Stimulated activated CD4-positive, alpha-beta T cell treated with anti-CD3 and anti-CD28 coated beads, Interleukin-1b, Interleukin-23, amount 100 ng/mL, for 1 hour (primary cell): ENCODE measurements at regions not wholly inside any gene's neighbourhood (a gene's known extent, or its start where the extent isn't known, plus 50 kb on each side); places are given as distances from the start of the nearest gene placed in this dataset.

Experiments
- DNase-seq, 2 donors: peaks; one replicate each; pipeline ENCODE4 v3.0.0-alpha.2; 2020; ENCODE audit warnings: low read depth in 2 of 2

DNA sequence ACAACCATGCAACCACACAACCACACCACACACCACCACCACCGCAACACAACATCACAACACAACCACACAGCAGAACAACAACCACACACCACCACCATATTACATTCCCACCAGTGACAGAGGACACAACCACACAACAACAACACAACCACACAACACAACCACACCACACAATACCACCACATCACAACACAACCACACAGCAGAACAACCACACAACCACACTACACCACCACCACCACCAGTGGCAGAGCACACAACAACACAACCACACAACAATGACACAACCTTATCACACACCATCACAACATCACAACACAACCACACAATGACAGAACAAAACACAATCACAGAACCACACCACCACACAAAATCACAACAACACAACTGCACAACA is 313.0 kb upstream of the MYT1L start:
- DNase-seq: no peak

DNA sequence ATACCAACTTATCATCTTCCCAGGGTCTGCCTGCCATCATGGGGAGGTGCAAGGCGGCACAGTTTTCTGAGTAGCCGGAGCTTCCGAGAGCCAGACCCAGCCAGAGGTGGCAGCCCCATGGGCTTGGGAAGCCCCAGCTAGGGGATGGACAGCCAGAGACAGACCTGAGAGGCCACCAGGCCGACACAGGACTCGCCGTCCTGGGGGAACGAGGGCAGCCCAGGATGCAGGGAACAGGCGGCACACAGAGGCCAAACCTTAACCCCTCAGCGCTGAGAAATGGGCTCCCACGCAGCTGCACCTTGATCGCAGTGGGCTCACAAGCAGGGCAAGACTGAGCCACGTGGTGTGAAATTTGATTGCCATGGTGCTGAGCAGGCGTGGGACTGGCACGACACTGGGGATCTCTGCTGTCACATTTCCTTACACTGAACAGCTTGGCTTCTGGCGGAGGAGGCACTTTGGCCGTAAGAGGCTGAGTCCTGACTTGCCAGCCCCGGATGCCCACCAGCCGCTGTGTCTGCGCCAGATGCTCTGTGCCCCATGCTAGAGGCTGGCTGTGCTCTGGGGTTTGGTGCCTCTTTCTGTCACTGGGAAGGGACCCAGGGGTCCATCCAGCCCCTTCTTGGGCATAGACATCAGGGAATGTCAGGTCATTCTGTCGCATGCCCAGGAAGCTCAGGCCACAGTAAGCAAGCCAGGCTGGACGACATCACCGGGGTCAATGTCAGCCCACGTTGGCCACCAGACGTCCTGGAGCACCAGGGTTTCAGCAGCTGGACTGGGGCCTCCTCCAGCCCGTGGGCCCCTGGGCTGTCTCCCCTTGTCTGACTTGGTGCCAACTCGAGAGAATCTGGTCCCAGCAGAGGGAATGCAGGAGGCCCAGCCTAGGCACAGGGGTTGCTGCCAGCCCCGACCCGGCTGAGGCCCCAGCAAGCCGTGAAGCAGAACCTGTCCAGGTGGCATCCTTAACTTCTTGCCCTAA is 312.1 kb upstream of the MYT1L start:
- no peak for DNase-seq

DNA sequence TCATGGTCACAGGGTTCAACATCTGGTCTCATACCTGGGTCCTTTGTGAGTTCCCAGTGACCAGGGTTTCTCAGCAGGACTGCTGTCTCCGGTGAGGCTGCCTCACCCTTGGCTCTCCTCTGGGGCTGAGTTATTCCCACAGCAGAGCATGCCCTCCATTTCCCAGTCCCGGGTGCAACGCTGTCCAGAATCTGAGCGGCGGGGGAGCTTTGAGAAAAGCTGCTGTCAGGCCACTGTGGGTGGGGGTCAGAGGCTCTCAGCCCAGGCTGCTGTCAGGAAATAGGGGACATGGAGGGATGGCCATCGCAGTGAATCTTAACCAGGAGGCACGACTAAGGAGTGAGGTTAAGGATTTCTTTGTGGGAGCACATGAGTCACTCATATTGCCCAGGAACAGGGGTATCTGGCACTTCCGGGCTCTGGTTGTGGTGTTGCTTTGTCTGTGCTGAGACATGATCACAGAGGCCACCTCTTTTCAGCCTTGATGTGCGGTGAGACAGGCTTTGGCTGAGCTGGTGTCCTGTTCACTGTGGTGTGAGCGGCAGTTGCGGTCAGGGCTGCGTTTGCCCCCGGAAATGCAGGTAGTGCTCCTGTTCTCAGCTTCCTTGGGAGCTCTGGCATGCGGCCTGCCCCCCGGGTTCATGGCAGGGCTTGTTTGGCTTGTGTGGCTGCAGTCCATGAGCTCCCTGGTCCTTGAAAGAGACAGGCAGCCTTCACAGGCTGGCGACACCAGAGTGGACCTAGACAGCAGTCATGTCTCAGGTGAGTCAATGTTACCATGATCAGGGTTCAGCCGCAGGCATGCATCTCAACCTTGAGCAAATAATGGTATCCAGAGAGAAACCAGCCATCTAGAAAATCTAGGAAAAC is 310.7 kb upstream of the MYT1L start:
- DNase-seq: no peak

DNA sequence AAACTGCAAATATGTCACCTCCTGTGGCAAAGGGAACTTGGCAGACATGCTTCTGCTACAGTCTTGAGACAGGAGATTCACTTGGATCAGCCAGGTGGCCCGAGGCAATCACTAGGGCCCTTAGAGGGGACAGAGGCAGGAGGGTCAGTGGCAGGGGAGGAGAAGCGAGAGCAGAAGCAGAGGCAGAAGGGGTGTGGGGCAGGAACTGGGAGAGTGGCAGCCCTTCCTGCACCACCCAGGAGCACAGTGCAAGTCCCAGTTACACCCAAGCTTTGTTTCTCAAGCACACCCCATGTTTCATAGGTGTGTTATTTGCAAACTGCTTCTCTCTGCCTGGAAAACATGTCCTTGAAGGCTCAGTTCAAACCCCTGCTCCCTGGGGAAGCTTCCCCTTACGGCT is 309.7 kb upstream of the MYT1L start:
- no peak for DNase-seq

DNA sequence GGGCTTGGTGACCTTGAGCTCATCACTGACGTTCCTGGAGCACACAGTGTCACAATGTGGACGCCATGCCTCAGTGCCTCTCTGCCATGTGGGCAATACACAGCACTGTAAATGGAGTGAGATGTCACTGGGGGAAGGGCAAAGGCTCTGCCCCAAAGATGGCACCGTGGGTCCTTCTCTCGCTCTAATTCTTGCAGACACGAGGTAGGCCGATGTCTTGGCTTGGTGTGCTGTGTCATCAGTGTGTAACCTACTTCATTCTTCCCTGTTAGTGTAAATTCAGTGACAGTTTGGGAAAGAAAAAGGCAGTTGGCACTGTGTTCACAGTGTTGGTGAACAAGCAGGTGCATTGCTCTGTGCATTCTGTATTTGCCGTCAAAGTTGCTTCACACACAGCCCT is 309.3 kb upstream of the MYT1L start:
- DNase-seq: no peak

DNA sequence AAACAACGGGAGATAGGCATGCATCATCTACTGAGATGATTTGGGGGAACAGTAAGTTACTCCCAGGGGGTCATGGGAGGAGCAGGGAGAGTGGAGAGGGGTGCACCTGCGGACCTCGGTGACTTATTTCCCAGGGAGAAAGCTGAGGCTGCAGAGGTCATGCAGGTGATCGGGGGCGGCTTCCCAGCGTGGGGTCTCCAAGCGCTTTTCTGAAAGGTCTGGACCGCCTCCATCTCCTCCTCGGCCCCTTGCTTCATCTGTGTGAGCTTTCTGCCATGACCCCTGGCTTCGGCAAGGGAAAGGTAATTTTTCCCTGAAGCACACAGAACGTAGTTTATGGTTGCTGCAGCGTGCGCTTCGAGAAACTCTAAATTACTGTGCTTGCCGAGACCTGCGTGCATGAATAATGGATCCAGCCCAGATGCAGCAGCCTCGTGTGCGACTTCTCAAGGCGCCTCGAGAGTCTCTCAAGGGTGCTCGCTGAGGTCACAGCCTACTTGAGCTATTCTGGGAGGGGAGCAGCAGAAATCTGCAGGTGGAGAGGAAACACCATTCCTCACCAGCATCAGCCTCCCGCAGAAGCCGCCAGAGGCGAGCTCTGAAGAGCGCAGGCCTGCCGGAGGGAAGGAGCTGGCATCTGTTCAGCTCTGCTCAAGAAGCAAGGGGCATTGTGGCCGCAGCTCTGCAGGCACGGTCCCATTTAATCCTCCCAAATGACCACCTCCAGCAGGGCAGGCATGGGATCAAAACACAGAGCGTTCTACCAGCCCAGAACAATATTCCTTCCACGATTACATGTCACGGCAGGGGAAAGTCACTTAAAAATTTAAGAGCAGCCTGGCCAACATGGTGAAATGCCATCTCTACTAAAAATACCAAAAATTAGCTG is 308.4 kb upstream of the MYT1L start:
- no peak for DNase-seq

DNA sequence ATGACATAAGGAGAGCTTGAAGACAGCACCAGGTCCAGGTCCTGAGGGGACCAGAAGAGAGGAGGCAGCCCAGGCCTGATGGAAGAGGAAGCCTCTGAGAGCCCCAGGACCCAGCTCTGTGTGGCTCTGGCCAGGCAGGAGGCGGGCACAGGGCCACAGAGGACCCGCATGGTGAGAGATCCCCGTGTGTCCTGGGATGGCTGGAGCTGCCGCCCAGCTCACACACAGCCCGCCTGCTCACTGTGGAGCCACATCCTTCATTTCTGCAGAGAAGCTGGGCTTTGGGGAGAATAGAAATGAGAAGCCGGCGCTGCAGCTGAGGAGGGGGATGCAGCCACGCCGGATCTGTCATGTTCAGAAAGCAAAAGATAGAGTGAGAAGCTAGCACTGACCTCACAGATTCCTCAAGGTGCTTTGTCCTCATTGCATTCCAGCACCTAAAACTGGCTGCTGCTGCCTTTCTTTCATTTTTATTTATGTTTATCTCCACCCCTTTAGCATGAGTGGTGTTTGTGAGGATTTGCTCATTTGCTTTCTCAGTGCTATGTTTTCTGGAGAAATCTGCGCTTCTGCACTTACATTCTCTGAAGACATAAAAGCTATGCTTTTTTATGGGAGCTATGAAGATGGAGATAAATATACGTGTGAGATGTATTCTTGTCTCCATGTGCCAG is 307.6 kb upstream of the MYT1L start:
- DNase-seq: no peak

DNA sequence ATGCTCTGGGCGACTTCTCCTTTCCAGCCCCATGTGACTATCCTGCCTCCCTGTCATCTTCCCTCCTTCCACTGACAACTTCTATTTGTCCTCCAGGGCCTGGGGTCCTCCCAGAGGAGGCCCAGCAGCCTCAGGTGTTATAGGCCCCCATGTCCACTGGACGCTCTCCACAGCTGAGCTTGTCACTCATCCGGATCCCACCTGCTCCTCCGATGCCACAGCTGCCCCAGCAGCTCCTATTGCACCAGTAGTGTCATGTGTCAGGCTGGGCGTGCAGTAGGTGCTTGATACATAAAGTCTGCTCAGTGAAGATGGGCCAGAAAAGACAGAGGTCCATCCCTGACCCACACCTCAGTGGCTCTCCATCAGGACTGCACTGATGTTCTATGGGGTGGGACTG is 305.7 kb upstream of the MYT1L start:
- DNase-seq: no peak

DNA sequence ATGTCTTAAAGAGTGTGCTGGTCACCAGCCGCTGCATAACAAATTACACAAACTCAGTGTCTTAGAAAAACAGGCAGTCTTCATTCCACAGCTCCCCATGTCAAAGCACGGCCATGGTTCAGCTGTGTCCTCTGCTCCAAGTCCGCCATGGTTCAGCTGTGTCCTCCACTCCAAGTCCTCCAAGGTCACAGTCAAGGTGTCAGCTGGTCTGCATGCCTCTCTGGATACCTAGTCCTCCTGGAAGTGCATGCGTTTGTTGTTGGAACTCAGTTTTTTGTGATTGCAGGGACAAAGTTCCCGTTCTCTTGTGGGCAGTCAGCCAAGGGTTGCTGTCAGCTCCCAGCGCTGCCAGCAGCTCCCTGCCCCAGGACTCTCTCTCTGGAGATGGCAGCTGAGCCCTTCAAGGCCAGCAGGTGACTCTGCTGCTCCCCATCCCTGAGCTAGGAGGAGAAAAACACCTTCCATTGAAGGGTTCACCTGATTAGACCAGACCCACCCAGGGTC is 304.0 kb upstream of the MYT1L start:
- no peak for DNase-seq

DNA sequence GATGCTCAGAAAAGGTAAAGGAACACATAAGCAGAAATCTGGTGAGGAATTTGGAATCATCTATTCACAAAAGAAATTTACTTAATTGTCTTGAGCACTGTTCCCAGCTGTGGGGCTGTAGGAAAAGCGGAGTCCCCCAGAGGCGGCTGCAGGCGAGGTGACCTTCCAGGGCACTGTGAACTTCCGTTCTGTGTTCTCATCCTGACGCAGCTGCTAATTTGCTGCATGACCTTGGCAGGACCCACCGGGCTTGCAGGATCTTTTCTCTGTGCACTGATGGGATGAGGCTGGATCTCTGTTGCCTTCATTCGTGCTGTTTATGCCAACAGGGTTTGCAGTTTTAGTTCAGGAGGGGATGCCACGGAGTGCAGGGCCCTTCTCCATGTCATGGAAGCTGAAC is 301.9 kb upstream of the MYT1L start:
- DNase-seq: no peak

DNA sequence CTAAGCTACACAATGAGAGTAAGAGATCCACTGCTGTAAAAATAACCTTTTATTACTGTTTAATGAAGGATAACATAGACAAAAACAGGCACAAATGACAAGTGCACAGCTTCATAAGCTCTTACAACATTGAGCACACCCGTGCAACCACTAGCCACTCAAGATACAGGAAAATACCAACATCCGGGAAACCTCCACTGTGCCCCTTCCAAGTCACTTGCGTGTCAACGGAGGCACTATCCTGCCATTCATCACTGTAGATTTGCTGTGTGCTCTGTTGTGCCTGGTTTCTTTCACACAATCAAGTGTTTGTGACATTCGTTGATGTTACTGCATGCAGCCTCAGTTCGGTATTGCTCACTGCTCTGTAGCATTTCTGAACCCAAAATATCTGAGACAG is 292.9 kb upstream of the MYT1L start:
- no peak for DNase-seq

DNA sequence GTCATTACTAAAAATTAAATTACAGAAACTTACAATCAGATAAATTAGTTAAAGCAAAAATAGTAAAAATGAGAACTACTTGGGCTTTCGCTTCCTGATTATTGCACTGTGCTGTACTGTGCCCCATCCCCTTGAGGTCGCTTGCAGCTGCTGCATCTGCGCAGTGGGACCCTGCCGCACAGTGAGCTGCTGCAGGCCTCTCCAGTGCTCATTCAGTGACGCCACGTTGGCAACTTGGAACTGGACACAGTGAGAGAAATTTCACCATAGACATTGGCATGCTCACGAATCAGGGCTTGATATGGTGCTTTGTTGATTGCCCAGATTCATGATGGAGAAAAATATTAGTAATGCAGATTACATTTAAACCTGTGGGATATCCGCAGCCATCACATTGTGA is 290.8 kb upstream of the MYT1L start:
- DNase-seq: no peak

DNA sequence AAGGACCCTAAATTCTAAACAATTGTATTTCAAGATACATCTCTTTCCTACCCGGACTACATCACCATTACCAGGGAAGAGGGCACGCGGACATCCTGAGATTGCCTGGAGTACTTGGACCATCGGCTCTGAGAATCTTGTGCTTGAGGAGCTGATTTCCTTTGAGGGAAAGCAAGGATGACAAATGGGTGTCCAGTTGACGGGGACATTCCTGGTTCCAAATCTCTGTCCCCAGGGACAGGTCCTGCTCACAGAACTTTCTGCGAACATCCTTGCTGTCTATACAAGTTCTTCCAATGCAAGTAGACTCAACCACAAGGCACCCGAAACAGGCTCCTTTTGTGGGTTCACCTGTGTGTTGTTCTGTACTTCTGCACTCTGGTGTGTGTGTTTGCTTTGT is 289.5 kb upstream of the MYT1L start:
- DNase-seq: no peak

DNA sequence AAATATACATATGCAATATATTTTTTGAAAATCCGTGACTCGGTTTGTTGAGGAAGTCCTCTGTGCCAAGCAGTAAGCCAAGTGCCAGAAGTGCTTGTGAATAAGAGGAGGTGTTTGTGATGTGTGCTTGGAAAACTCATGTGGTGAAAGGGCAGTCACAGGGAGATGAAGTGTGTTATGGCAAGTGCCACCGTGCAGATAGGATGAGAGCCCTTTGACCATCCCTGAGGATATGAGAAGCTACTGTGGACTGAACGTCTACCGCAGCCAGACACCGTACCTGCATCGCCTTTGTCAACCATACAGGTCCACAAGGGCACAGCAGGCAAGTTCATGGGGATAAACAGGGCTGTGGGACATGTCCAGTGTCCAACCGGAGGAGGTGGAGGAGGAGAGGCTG is 288.9 kb upstream of the MYT1L start:
- DNase-seq: no peak

DNA sequence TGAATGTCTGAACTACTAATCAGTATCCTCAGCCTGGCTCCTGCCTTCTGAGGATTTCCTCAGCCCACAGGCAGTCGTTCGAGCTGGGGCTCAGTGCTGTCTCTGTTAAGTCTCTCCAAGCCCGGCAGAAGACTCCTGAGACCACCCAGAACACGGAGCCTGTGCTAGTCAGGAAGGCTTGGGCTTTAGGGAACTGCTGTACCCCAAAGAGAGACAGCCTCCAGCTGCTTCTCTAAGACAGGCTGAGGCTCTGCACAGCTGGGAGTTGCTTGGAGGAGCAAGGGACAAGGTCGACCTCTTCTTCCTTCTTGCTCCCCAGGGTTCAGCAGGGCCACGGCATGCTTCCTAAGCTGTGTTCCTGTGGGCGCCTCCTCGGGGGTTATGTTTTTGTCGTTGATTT is 283.4 kb upstream of the MYT1L start:
- no peak for DNase-seq

DNA sequence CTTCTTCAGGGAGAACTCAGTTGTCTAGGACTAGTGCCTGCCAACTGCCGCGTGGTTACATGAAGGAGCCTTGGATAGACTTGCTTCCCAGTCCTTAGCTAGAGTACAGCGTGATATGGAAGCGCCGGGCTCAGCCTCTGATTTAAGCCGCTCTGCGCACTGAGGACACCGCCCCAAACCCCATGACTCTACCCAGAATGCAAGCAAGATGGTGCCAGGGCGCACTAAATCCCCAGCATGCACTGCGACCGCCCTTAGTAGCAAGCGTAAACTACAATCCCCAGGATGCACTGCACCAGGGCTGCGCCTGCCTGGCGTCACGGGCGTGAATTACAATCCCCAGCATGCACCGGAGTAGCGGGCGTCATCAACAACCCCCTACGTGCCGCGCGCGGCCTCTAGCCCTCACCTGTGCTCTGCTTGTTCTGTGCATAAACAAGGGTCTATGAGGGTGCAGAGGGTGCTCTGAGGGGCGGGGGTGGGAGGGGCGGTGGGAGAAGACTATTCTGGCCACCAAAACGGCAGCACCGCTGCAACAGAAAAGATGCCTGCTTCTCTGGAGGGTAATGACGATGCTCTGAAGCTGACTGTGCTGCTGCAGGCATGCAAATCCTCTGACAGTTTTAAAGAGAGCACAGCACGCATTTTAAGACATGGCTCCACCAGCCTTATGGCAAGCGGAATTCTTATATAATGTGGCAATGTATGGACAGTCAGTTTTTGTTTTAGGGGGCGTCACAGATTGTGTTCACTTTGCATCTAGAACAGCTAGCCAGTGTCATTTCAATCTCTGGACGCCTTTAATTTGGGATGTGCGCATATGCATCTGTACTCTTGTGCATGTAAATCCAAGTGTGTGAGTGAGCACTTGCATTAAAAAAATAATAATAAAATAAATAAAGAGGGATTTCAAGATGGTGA is 282.5 kb upstream of the MYT1L start:
- peak; percentile 44 to 68 for DNase-seq

DNA sequence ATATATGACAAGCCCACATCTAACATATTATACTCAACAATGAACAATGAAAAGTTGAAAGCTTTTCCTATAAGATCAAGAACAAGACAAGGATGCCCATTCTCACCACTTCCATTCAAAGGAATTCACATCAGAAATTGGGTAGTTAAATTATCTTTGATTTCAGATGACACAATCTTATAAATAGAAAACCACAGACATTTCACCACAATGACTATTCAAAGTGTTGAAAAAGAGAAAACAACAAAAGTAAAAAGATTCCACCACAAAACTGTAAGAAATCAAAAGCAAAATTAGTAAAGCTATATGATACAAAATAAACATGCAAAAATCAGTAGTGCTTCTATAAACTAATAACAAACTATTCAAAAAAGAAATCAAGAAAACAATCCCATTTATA is 279.7 kb upstream of the MYT1L start:
- DNase-seq: no peak

DNA sequence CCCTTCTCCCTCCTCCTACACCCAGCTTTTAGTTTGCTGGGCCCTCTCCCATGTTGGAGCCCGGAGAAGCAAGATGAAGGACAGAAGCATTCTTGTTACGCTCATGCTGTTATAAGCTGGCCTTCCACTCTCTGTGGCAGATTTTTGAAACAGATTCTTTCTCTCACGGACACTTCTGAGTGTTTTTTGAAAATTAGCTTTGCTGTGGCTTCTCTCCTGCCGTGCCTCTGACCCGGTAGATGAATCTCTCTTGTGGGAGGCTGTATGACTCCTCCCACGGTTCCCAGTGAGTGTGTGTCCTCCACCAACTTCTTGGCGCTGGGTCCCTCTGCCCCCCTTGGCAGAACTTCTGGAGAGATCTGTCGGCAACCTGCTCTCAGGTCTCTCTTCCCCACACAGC is 269.3 kb upstream of the MYT1L start:
- no peak for DNase-seq

DNA sequence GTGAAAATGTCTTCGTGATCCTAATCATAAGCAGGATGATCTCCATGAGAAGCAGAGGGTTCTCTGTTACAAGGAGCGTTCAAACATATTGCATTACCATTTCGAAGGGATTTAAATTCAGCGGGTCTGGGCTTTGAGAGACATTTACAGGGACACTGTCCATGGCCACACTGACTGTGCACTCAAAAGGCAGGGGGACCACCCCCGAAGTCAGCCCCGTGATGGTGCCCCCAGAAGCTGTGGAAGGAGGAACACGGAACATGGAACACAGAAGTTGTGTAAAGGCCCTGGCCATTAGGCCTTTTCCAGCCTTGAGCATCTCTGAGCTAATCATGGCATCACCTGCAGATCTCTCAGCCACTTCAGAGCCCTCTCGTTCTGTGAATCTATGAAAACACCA is 268.4 kb upstream of the MYT1L start:
- no peak for DNase-seq

DNA sequence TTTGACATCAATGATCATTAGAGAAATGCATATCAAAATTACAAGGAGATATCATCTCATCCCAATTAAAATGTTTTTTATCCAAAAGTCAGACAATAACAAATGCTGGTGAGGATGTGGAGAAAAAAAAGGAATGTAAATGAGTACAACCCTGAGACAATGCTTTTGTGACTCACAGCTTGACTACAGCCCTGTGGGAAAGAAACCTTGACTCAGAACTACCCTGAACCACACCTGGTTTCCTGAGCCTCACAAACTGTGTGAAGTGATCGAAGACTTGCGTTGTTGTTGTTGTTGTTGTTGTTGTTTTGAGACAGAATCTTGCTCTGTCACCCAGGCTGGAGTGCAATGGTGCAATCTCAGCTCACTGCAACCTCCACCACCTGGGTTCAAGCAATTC is 266.6 kb upstream of the MYT1L start:
- DNase-seq: no peak
